A673 (cell line): ENCODE measurements at regions not wholly inside any gene's neighbourhood (a gene's known extent, or its start where the extent isn't known, plus 50 kb on each side); places are given as distances from the start of the nearest gene placed in this dataset.

Experiments
- BruUV-seq: library from RNA; stranded (reverse); fragments of 400-500 nt; replicated peaks from 2 replicates; lab custom pipeline; 2021; lab: Mats Ljungman, UMichigan
- CTCF ChIA-PET: fragments of 300-600 bp; sonication (Branson Sonifier 250); formaldehyde crosslinking; loops from one replicate; lab custom pipeline; 2022; ENCODE audit warnings: antibody characterized with exemption; lab: Charles Lee
- POLR2A ChIA-PET: fragments of 300-600 bp; sonication (Branson Sonifier 250); formaldehyde crosslinking; loops from one replicate; lab custom pipeline; 2022; ENCODE audit warnings: antibody characterized with exemption; ENCODE audit not compliant: low non-redundant PET; lab: Charles Lee
- DNase-seq: peaks from one replicate; pipeline ENCODE4 v3.0.0-alpha.2; 2015; ENCODE audit warnings: low spot score
- H3K27ac ChIP-seq: fragments of 200-600 bp; sonication (generic); 2 replicates; pipeline ENCODE4 v1.5.1; 2016; ENCODE audit warnings: mixed run types, low read depth, mild to moderate bottlenecking, mixed read lengths, antibody characterized with exemption, low read length; ENCODE audit not compliant: poor library complexity, severe bottlenecking
- H3K27me3 ChIP-seq: fragments of 200-600 bp; sonication (generic); replicated peaks from 2 replicates; pipeline ENCODE4 v1.6.1; 2017; ENCODE audit warnings: mixed run types, low read depth, mild to moderate bottlenecking, mixed read lengths, antibody characterized with exemption, low read length; ENCODE audit not compliant: insufficient read depth, poor library complexity
- H3K36me3 ChIP-seq: fragments of 200-600 bp; sonication (generic); 2 replicates; pipeline ENCODE4 v1.6.1; 2016; ENCODE audit warnings: mixed run types, mild to moderate bottlenecking, mixed read lengths, antibody characterized with exemption, low read length; ENCODE audit not compliant: insufficient read depth, poor library complexity, severe bottlenecking
- H3K4me1 ChIP-seq: fragments of 200-600 bp; sonication (generic); 2 replicates; pipeline ENCODE4 v1.6.1; 2017; ENCODE audit warnings: mixed run types, mild to moderate bottlenecking, mixed read lengths, antibody characterized with exemption, low read length; ENCODE audit not compliant: insufficient read depth, poor library complexity, severe bottlenecking
- H3K4me3 ChIP-seq: fragments of 200-600 bp; sonication (generic); 2 replicates; pipeline ENCODE4 v1.5.1; 2016; ENCODE audit warnings: low read depth, mixed run types, mild to moderate bottlenecking, mixed read lengths, low read length; ENCODE audit not compliant: poor library complexity, severe bottlenecking
- H3K9me3 ChIP-seq: fragments of 200-600 bp; sonication (generic); 2 replicates; pipeline ENCODE4 v1.6.1; 2016; ENCODE audit warnings: mixed run types, low read depth, mild to moderate bottlenecking, mixed read lengths, antibody characterized with exemption, low read length; ENCODE audit not compliant: poor library complexity, severe bottlenecking
- EZH2 ChIP-seq: fragments of 200-600 bp; sonication (generic); IDR thresholded peaks from 2 replicates; pipeline ENCODE4 v1.6.1; 2017; ENCODE audit warnings: borderline replicate concordance, low read depth, mild to moderate bottlenecking, mixed read lengths, antibody characterized with exemption, low read length; ENCODE audit not compliant: poor library complexity, severe bottlenecking
- intact Hi-C: fragments of 100-400 bp; cut with micrococcal nuclease; formaldehyde crosslinking; loops from one replicate; pipeline ENCODE4 v1.10.0; 2022; ENCODE audit not compliant: unreplicated experiment
- TF ChIP-seq, protein P1 (sequence below): fragments of 300-800, 200-600 bp; sonication (generic); conservative IDR thresholded peaks from 2 replicates; pipeline ENCODE4 v1.5.1; 2017; ENCODE audit warnings: low read depth, mild to moderate bottlenecking, antibody characterized with exemption, low read length, moderate library complexity, mixed read lengths

DNA sequence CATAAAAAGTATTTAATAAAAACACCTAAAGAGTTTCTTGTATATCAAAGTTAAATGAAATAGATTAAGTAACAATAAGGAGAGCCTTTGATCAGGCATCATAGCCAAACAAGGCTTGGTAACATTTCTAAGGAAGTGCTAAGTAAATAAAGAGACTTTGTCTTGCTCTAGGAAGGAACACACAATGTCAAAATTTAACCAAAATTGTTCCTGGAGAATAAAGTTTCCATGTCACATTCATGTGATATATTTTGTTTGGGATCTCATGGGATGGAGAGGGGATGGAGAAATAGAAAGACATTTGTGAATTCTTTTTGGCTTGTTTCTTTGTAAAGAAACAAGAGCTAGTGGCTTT lies 201.9 kb upstream of the DTNBP1 start:
- no peaks in the 10 kb centered on the region for H3K4me1 ChIP-seq
- no peak overlapping the region for H3K27ac ChIP-seq
- H3K9me3 ChIP-seq, result no peaks in the 10 kb centered on the region
- H3K36me3 ChIP-seq, result no peaks in the 10 kb centered on the region
- H3K4me3 ChIP-seq, result no peak overlapping the region
- H3K27me3 ChIP-seq, result peaks cover 6% of the 10 kb centered on the region
- ChIA-PET POLR2A (no interaction called here), CTCF (no interaction called here)
- intact Hi-C loops, result no loop called here
- no peak for DNase-seq
- BruUV-seq, result no TSS peak
- TF ChIP-seq, protein P1, sequence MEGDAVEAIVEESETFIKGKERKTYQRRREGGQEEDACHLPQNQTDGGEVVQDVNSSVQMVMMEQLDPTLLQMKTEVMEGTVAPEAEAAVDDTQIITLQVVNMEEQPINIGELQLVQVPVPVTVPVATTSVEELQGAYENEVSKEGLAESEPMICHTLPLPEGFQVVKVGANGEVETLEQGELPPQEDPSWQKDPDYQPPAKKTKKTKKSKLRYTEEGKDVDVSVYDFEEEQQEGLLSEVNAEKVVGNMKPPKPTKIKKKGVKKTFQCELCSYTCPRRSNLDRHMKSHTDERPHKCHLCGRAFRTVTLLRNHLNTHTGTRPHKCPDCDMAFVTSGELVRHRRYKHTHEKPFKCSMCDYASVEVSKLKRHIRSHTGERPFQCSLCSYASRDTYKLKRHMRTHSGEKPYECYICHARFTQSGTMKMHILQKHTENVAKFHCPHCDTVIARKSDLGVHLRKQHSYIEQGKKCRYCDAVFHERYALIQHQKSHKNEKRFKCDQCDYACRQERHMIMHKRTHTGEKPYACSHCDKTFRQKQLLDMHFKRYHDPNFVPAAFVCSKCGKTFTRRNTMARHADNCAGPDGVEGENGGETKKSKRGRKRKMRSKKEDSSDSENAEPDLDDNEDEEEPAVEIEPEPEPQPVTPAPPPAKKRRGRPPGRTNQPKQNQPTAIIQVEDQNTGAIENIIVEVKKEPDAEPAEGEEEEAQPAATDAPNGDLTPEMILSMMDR, result no peak
- TF ChIP-seq EZH2, result no peak

DNA sequence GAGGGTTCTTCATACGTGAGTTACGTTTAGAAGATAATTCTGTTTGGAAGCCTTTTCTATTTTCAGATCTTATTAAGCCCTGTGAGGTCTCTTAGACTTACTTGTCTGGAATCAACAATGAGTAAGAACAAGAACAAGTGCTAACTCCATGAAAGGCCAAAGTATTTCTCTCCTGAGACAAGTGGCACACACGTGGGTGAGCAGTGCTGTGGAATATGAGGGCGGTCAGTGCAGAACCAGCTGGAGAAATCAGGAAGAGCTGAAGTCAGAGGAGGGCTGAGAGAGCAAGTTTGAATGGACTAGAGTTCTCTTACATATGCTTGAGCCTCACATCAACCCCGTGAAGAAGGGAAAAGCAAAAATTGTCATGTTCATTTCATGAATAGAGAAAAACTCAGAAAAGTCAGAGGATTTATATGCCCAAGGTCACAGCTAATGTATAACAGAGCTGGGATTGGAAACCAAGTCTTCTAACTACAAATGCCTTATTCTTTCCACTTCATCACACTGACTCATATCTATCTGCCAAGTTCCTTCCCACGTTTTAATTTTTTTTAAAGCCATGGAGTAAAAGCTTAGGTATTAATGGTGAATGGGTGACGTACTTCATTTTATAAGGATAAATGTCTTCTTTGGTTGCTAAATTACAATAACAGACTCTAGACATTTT lies 201.3 kb upstream of the DTNBP1 start:
- BruUV-seq, result no TSS peak

DNA sequence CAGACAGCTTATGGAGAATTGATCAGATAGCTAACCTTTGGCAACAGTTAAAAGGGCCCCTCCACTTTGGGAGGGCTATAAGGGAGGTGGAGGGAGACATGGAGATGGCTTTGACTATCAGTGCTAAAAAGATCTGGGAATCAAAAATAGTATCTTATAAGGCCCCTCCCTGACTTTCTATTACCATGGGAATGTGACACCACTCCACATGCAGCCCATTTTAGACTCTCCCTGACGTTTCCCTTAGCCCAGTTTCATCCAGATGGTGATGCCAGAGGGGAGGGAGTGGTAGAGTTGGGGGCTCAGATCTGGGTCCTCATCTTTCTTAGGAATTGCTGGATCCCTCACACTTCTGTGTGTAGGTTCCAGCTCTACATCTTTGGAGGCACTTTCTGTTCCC lies 200.0 kb upstream of the DTNBP1 start:
- H3K4me1 ChIP-seq, result no peaks in the 10 kb centered on the region
- POLR2A ChIA-PET, result no interaction called here
- intact Hi-C loops, result no loop called here

More for the DNA sequence above, 201.3 kb upstream of the DTNBP1 start:
- Histone ChIP-seq H3K4me1 (no peaks in the 10 kb centered on the region), H3K27me3 (peaks cover 6% of the 10 kb centered on the region), H3K36me3 (no peaks in the 10 kb centered on the region), H3K27ac (no peak overlapping the region), H3K4me3 (no peak overlapping the region), H3K9me3 (no peaks in the 10 kb centered on the region)
- TF ChIP-seq, protein P1, result no peak
- no peak for TF ChIP-seq EZH2
- ChIA-PET POLR2A (no interaction called here), CTCF (no interaction called here)
- intact Hi-C loops, result no loop called here
- no peak for DNase-seq

More for the DNA sequence above, 200.0 kb upstream of the DTNBP1 start:
- H3K27ac ChIP-seq, result no peak overlapping the region
- TF ChIP-seq, protein P1, result no peak
- no peak for TF ChIP-seq EZH2
- no peaks in the 10 kb centered on the region for H3K36me3 ChIP-seq
- no TSS peak for BruUV-seq
- no peak for DNase-seq
- H3K4me3 ChIP-seq, result no peak overlapping the region
- no peaks in the 10 kb centered on the region for H3K9me3 ChIP-seq
- CTCF ChIA-PET, result no interaction called here
- H3K27me3 ChIP-seq, result no peaks in the 10 kb centered on the region
